ENCODE measurements at regions not wholly inside any gene's neighbourhood (a gene's known extent, or its start where the extent isn't known, plus 50 kb on each side); places are given as distances from the start of the nearest gene placed in this dataset.

- TF ChIP-seq POLR2AphosphoS5 (IDR thresholded peaks at IDR 0.05; ENCODE audit: low read depth, low read length) (no peak), TAF1 (IDR thresholded peaks at IDR 0.05; ENCODE audit: borderline replicate concordance, insufficient read depth, low read length) (no peak), SIN3A (IDR thresholded peaks at IDR 0.05; ENCODE audit: borderline replicate concordance, insufficient read depth, low read length) (no peak), REST (IDR thresholded peaks at IDR 0.05; ENCODE audit: insufficient read depth in 1 of 2, low read depth in 2 of 2, low read length in 2 of 2) (no peak), FOXP2 (optimal IDR thresholded peaks at IDR 0.05; ENCODE audit: borderline replicate concordance, extremely low read depth, extremely low read length, insufficient read depth) (no peak)
Measured at GRCh38 chr3:178389258-178389657, 147.0 kb upstream of the KCNMB2 start.

GRCh38 chr3:178392511-178392926 lies 143.7 kb upstream of the KCNMB2 start:
- TF ChIP-seq POLR2AphosphoS5 (IDR thresholded peaks at IDR 0.05; ENCODE audit: low read depth, low read length) (no peak), SIN3A (IDR thresholded peaks at IDR 0.05; ENCODE audit: borderline replicate concordance, insufficient read depth, low read length) (no peak), TAF1 (IDR thresholded peaks at IDR 0.05; ENCODE audit: borderline replicate concordance, insufficient read depth, low read length) (no peak), REST (IDR thresholded peaks at IDR 0.05; ENCODE audit: insufficient read depth in 1 of 2, low read depth in 2 of 2, low read length in 2 of 2) (no peak), FOXP2 (optimal IDR thresholded peaks at IDR 0.05; ENCODE audit: borderline replicate concordance, extremely low read depth, extremely low read length, insufficient read depth) (no peak)

GRCh38 chr3:178393146-178393545 lies 143.1 kb upstream of the KCNMB2 start:
- TF ChIP-seq SIN3A (IDR thresholded peaks at IDR 0.05; ENCODE audit: borderline replicate concordance, insufficient read depth, low read length) (no peak), FOXP2 (optimal IDR thresholded peaks at IDR 0.05; ENCODE audit: borderline replicate concordance, extremely low read depth, extremely low read length, insufficient read depth) (no peak), TAF1 (IDR thresholded peaks at IDR 0.05; ENCODE audit: borderline replicate concordance, insufficient read depth, low read length) (no peak), REST (IDR thresholded peaks at IDR 0.05; ENCODE audit: insufficient read depth in 1 of 2, low read depth in 2 of 2, low read length in 2 of 2) (no peak), POLR2AphosphoS5 (IDR thresholded peaks at IDR 0.05; ENCODE audit: low read depth, low read length) (no peak)

GRCh38 chr3:178393824-178394223 lies 142.4 kb upstream of the KCNMB2 start:
- TF ChIP-seq REST (IDR thresholded peaks at IDR 0.05; ENCODE audit: insufficient read depth in 1 of 2, low read depth in 2 of 2, low read length in 2 of 2) (no peak), TAF1 (IDR thresholded peaks at IDR 0.05; ENCODE audit: borderline replicate concordance, insufficient read depth, low read length) (no peak), SIN3A (IDR thresholded peaks at IDR 0.05; ENCODE audit: borderline replicate concordance, insufficient read depth, low read length) (no peak), FOXP2 (optimal IDR thresholded peaks at IDR 0.05; ENCODE audit: borderline replicate concordance, extremely low read depth, extremely low read length, insufficient read depth) (no peak), POLR2AphosphoS5 (IDR thresholded peaks at IDR 0.05; ENCODE audit: low read depth, low read length) (no peak)

- TF ChIP-seq POLR2AphosphoS5 (IDR thresholded peaks at IDR 0.05; ENCODE audit: low read depth, low read length): no peak
- no peak for TF ChIP-seq SIN3A (IDR thresholded peaks at IDR 0.05; ENCODE audit: borderline replicate concordance, insufficient read depth, low read length)
- TF ChIP-seq REST (IDR thresholded peaks at IDR 0.05; ENCODE audit: insufficient read depth in 1 of 2, low read depth in 2 of 2, low read length in 2 of 2): no peak
- no peak for TF ChIP-seq FOXP2 (optimal IDR thresholded peaks at IDR 0.05; ENCODE audit: borderline replicate concordance, extremely low read depth, extremely low read length, insufficient read depth)
Measured at GRCh38 chr3:178396318-178396717, 139.9 kb upstream of the KCNMB2 start.
